COLO829 (cell line): ENCODE measurements at regions not wholly inside any gene's neighbourhood (a gene's known extent, or its start where the extent isn't known, plus 50 kb on each side); places are given as distances from the start of the nearest gene placed in this dataset.
A peak's percentile ranks its signal among the peaks of the same experiment; 100 is the strongest.

Experiments
- DNase-seq: peaks from one replicate; pipeline ENCODE4 v3.0.0; 2012; ENCODE audit warnings: low spot score

DNA sequence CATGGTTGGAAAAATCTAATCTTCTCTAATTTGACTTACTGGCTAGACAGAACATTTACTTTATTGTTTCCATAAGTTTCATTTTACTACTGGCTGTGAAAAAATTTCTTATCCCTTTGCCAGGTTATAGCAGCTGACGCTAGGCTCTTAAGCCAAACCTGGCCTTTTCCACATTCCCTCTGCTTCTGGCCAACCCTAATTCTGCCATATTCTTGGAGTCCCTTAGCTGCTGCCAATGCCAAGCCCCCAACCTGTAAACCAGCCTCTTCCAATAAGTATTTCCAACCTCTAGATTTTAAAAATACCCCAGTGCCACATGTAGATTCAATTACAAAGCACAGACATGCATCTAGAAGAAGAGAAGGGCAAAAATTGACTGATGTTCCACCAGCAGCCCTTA, 452.3 kb upstream of the MEX3C start:
- DNase-seq, result no peak

DNA sequence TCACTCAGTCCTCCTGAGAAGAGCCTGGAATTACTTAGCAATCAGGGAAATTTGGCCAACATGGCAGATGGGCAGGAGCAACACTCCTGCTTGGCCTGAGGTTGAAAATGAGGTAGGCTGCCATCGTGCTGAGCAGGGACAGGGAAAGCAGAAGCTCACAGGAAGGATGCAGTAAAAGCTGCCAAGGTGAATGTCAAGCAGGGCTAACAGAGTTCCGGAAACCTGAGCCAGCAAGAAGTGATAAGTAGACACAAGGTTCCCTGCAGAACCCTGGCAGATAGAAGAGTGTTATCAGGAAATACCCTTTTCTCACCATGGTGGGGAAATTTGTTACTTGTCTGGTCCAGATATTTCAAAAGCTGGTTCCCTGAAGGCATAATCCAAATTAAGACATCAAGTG, 454.3 kb upstream of the MEX3C start:
- DNase-seq, result no peak

DNA sequence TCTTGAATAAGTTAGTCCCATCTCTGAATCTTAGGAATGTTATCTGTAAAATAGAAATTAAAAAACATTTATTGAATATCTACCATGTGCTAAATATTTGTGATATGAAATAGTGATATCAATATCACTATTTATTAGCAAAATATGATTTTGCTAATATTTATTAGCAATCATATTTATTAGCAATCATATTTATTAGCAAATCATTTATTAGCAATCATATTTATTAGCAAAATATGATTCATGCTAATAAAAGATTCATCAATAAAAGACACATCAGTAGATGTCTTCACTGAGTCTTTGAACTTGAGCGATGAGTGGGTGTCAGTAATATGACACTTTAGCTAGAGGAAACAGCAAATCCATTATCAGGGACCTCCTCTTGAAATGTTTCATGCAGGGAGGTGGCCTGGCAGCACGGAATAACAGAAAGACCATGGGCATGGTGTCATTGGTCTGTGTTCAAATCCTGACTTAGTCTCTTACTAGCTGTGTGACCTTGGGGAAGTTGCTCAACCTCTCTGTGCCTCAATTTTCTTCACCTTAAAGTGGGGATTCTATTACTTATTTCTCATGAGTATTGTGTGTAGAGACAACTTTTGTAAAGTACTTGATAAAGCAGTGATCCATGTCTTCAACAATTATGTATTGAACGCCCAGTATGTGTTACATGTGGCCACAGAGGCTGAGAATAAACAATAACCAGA, 456.2 kb upstream of the MEX3C start:
- DNase-seq, result no peak

DNA sequence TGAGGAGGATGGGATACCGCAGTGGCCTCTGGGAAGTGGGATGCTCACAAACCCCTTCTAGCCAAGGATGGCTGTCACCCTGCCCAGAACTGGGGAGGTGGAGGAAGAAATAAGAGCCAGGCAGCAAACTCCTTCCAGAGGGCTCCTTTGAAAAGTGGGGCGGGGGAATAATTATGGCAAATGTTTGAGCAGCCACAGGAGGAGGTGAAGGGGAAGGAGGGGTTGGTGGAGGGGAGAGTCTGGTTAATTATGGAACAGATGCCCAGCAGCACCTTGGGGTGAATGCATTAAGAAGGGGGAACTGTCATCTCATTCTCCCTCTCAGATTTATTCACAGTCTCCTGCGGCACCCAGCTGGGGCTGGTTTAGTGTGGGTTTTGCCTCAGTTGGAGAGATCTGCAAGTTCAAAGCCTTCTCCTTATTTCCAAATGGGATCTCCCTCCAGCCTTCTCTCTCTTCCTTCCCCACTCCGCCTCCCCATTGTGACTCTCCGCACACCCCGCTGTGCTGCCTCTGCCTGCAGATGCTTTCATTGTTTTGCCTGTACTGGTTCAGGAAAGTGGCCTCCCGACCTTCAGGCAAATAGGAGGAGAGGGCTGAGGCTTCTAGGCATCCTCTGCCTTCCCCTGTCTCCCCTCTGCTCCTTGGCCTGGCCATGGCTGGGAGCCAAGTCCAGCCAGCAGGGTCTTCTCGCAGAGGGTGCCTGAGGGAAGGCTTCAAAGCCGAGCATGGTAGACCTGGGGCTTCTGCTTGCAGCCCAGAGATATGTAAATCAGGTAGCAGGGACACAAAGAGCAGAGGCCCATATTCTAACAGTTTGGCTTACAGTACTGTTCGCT, 457.2 kb upstream of the MEX3C start:
- no peak for DNase-seq

DNA sequence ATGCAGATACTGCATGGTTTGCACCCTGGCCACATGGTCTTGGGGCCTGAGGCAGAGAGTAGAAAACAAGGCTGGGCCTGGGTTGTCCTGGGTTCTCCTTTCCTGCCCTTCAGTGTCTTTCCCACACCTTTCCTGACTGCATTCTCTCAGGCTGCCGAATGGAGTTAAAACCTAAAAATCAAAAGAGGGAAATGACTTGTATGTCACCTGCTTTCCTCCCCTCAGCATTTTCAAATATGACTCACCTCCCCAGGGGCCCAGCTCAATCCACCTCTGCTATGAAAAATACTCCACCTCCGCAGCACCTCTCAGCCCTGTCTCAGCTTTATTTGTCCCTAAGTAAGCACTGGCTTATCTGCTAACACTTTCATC, 457.8 kb upstream of the MEX3C start:
- no peak for DNase-seq

DNA sequence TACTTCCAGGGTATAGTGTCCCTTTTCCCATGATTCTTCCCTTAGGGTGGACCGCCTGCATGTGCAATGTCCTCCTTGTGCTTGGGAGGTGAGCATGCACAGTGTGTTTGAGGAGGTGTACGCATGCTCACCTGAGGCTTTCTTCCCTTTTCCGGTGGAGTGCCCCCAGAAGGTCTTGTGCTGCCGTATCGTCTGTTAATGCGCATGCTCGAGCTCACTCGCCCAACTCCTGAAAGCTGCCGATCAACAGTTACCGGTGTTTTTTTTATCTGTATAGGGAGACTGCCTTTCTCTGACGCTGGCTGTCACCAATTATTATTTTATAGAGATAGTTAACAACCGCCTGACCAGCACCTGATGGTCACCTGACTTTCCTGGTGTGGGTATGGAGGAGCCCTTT, 458.8 kb upstream of the MEX3C start:
- no peak for DNase-seq

DNA sequence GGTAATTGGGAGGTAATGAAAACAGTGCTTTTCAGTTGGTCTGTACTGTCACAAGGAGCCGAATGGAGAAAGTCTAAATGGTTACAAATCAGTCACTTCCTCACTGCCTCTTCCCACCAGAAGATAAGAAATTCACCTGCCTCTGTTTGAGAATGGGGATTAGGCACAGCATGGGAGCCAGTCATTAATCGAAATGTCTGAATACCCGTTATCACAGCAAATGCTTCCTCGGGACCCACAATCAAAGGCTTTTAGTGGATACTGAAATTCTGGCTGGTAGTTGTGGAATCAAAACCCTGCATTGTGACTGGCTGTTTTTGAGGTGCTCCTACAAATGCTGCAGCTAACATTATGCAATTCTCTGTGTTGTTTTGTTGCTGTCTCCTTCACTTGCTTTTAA, 461.0 kb upstream of the MEX3C start:
- no peak for DNase-seq

DNA sequence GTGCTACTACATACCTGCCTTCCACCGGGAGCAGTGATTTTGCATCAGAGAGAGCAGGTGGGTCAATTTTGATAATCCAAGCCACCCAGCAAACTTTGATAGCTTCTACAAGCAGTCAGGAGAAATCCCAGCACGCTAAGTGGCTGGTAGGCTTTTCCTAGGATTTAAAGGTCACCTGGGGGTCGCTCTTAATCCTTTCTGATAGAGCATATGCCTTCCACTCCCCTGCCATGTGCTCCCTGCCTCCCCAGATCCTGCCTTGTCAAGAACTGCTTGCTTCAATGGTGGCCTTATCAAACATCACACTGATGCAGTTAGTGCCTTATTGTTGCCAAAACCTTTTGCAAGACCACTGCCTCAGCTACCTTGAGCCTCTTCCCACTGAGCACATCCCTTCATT, 462.3 kb upstream of the MEX3C start:
- DNase-seq, result no peak

DNA sequence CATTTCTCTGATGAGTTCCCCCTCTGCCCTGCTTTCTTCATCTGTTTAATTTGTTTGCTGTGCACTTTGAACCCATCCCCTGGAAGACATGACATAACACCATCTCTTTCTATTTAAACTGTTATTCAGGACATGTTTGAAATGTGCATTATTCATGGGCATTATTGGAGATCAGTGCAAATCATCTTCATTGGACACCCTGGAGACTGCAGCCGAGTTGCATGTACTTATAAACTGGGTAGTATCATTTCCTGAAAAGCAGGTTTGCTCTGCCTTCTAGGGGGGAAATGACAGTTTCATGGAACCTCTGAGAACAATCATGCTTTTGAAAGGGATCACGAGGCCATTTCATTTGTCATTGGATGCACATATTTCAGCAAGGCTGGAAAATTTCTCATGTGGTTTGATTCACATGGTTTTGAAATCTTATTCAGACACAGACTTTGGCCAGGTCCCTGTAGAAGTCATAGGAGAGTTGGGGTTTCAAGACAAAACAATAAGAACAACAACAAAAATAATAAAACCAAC, 462.8 kb upstream of the MEX3C start:
- peak; percentile 14 for DNase-seq

DNA sequence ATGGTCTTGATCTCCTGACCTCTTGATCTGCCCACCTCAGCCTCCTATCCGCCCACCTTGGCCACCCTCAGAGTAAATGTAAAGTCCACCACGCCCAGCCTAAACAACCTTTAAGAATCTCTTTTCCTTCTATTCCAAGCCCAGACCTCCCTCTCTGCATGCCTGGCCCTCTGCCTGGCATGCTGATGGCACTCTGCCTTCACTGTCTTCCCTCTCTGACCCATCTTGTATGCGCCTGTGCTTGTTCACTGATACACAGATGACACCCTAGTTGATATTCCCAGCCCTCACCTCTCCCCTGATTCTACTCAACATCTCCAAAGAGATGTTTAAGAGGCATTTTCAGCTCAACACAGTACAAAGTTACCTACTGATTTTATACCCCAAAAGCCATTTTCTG, 466.8 kb upstream of the MEX3C start:
- no peak for DNase-seq

DNA sequence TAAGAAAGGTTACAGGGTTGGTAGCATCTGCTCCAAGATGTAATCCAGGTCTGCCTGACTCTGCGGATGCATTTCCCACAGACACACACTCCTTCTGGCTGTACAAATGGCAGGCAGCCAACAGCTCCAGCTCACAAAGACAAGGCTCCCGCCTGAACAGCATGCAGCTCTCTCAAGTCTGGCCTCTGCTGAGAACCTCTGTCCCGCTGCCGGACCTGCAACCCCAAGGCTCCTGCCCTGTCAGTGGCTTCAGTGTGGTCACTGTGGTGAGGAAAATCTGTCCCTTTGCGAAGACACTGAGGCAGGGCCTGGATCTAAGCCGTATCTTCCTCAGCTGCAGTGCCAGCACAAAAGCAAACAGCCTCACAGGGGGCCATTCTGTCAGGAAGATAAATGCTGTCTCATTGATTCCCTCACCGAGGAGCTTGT, 469.3 kb upstream of the MEX3C start:
- no peak for DNase-seq

DNA sequence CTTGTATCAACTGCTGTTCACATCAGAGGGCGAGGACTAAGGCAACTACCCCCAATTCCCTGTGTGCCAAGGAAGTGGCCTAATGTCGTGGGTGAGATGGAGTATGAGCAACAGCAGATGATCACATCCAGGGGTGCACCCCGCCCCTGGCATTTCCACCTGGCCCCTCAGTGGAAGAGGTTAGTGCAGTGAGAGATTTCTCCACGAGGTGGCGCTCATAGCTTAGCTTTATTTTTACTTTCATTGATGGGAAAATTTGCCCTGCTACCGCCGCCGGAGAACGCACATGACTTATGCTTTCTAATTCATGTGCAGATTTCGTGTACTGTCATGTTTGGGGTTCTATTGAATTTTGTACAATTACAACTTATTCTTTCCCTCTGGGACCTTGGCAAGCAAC, 470.6 kb upstream of the MEX3C start:
- DNase-seq, result peak; percentile 14

DNA sequence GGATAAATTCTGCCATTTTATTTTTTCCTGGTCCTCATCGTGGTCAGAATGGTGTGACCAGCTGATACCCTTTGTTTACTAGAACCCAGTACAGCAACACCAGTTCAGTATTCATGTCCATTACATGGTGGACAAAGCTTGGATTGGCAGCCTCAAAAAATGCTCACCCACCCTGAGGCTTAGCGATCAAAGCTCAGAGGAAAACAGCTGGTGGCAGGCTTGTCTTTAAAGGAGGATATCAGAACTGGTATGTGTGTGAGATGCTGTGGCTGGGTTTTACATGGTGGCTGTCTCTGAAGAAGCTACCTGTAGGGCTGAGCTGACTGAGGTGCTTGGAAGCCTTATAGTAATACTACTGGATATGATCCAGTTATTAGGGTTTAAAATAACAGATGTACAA, 471.1 kb upstream of the MEX3C start:
- no peak for DNase-seq

DNA sequence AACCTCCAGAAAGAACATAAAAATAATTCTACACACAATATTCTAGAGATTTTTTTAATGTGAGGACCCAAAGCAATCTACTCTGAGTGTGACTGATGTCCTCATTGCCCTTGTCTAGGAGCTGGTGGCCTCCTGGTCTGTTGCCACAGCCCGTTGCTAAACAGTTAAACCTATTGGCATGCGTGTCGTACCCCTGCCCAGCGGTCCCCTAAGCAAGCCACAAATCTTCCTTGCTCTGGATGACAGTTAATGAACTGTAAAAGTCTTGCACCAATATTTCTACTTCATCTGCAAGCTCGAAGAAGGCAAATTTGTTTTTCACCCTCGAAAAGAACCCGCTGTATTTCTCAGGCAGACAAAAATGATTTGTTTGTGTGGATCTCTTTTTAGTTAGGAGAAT, 489.1 kb upstream of the MEX3C start:
- DNase-seq, result no peak

DNA sequence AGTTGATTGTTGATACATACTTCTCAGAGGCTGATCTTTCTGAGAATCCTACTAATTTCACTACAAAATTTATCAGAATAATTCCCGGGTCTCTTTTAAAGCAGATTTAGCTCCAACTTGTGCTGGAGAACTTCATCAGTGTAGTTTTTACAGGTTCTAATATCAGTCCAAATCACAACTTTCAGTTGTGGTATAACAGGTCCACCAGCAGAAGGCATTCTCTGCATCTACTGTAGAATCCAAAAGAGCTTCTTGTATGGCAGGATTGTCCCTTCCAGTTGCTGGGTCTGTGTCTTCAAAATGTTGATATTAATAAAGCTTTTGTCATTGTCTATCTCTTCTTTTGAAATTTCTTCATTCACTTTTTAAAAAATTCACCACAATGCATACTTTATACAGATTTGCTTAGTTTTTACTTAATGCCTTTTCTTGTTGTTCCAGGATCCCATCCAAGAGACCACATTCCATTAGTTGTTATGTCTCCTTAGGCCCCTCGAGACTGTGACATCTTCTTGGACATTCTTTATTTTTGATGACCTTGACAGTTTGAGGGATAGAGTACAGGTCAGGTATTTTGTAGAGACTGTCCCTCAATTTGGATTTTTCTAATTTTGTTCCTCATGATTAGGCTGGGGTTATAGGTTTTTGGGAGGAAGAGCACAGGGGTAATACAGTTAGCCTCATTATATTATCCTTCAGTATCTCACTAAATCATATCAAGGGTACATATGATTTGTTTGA, 490.5 kb upstream of the MEX3C start:
- no peak for DNase-seq

DNA sequence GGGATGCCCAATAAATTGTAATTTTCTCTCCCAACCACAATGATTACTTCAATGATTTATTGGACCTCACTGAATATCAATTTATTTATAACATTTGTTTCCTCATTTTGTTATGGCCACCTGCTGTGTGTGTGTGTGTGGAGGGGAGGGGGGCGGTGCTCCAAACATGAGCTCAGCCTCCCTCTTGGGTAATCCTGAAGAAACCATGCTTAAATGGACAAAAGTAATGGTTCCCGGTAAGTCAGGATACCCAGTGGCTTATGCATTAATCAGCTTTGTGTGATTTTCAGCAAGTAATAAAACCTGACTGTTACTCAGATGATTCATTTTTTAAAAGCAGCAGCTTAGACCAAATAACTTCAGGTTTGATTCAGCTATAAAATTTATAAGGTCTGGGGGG, 495.1 kb upstream of the MEX3C start:
- no peak for DNase-seq

DNA sequence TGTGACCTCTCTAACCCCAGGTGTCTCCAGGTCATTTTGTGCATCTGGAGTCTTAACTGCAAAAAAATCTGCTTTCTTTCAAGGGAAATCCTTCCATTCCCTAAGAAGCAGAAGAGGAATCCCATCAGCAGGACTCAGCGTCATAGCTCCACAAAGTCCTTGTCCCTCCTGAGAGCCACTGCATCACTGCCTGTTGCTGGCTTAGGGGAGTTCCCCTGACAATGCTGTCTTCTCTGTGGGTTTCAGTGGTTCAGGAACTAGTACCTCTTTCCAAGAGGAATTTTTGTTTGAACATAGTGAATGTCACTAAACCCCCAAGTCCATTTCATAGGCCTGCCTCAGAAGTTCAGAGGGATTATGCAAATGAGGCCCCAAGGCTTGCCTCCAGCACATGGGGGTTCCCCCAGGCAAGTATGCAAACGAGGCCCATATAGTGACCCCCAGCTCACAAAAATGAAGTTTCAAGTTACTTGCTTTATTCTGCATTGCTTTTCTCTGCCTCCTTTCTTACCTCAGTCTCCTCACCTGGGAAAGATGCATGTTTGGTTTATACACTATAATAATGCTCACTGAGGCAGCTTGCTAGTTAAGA, 513.9 kb upstream of the MEX3C start:
- no peak for DNase-seq

DNA sequence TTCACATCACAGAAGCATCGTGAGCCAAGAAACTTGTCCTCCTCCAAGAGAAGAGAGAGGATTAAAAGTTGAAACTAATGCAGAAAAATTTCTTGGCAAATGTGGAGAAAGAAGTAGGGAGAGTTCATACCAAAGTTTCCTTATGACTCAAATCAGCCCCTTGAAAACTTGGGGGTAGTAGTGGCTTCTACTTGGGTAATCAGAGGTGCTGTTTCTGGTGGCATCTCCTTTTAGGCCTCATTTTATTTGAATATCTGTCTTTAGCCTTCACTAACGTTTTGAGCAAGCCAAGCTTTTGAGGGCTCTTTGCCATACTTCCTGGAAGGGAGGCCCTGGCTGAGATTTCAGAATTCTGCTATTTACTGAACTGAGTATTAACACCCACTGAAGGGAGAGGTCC, 515.3 kb upstream of the MEX3C start:
- DNase-seq, result no peak

DNA sequence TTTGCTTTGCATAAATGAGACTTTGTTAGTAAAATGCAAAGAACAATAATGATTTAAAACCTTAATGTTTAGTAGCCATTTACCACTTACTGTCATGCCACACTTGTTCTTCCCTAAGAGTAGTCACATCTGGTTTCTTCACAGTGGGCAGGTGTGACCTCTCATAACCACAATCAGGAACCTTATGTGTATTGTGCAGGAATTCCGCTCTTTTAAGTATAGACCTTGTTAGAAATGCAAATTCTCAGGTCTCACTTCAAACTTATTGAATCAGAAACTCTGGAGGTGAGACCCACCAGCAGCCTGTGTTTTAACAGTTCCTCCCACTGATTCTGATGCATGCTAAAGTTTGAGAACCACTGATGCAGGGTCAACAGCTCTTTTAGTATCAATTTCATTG, 518.8 kb upstream of the MEX3C start:
- no peak for DNase-seq

DNA sequence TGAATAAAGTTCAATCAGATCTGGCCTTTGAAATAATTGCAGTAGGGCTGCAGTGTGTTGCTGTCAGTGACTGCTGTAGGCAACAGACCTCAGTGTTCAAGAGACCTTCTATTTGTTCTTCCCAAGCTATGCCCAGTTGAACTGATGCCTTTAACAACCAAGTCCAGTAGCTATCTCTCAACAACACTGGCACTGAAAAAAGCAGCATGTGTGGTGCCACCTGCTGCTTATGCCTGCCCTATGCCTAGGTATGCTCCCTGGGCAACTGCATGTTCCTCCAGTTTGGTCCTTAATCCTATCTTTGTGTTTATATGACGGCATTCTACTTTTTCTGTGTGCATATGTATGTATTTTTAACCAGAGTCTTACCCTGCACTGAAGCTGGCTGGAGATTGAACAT, 523.9 kb upstream of the MEX3C start:
- DNase-seq, result no peak

DNA sequence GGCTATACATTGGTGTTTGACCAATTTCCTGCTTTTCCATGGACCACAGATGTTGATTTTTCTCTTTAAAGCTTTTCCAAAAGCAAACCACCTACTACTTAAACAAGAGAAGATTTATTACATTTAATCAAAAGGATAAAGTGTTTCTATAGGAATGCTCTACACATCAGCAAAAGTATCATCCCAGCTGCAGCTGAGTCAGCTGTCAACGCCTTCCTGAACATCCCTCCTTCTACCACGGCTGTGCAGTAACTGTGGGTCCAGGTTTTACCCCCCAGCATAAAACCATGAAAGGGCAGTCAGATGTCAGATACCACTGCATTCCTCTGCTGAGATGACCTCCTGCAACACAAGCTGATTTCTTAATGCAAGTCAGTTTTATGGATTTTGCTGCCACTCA, 524.5 kb upstream of the MEX3C start:
- DNase-seq, result no peak
